HEK293 (cell line): ENCODE measurements at regions not wholly inside any gene's neighbourhood (a gene's known extent, or its start where the extent isn't known, plus 50 kb on each side); places are given as distances from the start of the nearest gene placed in this dataset.

Source experiments
- CTCF ChIA-PET: fragments of 350-600 bp; formaldehyde crosslinking; extraction: SDS; loops from one replicate; lab custom pipeline; 2021; ENCODE audit warnings: antibody characterized with exemption; lab: Yijun Ruan, JAX
- POLR2A ChIA-PET: fragments of 300-600 bp; formaldehyde crosslinking; extraction: SDS; loops from one replicate; lab custom pipeline; 2020; ENCODE audit warnings: antibody characterized with exemption, inconsistent platforms; lab: Yijun Ruan, JAX
- H3K27ac ChIP-seq: fragments of 200-500 bp; sonication (Bioruptor generic); 2 replicates; pipeline ENCODE4 v1.5.1; 2014; ENCODE audit warnings: low read depth, low read length, control low read depth, inconsistent platforms; ENCODE audit errors: extremely low read depth
- H3K36me3 ChIP-seq, 2 experiments: fragments of 200-500 bp in 1 of 2; sonication (Bioruptor generic) in 1 of 2; 1 replicate in 1 of 2; 2 replicates in 1 of 2; pipeline ENCODE4 v1.5.1; 2014 to 2017; ENCODE audit warnings: inconsistent platforms in 2 of 2, low read length in 2 of 2; ENCODE audit not compliant: control insufficient read depth in 2 of 2, insufficient read depth in 1 of 2
- H3K4me1 ChIP-seq: fragments of 200-500 bp; sonication (Bioruptor generic); 2 replicates; pipeline ENCODE4 v1.5.1; 2014; ENCODE audit warnings: mild to moderate bottlenecking, low read length, inconsistent platforms; ENCODE audit not compliant: control insufficient read depth, insufficient read depth
- H3K4me3 ChIP-seq: 2 replicates; pipeline ENCODE4 v1.5.1; 2011; ENCODE audit warnings: low read depth, mild to moderate bottlenecking, control low read depth, low read length, moderate library complexity
- H3K9me3 ChIP-seq: fragments of 200-500 bp; sonication (Bioruptor generic); 2 replicates; pipeline ENCODE4 v1.5.1; 2014; ENCODE audit warnings: low read depth, low read length, inconsistent platforms; ENCODE audit not compliant: control insufficient read depth, insufficient read depth
- FEZF1 ChIP-seq: fragments of 450-650 bp; formaldehyde crosslinking; IDR thresholded peaks from 2 replicates; pipeline ENCODE4 v1.5.1; 2016; ENCODE audit warnings: missing biosample characterization, missing genetic modification characterization
- GLIS1 ChIP-seq: fragments of 450-650 bp; formaldehyde crosslinking; IDR thresholded peaks from 2 replicates; pipeline ENCODE4 v1.5.1; 2016; ENCODE audit warnings: missing biosample characterization, missing genetic modification characterization
- GLIS2 ChIP-seq: fragments of 450-650 bp; formaldehyde crosslinking; IDR thresholded peaks from 2 replicates; pipeline ENCODE4 v1.5.1; 2016; ENCODE audit warnings: missing biosample characterization, missing genetic modification characterization
- MEIS1 ChIP-seq: sonication (generic); formaldehyde crosslinking; IDR thresholded peaks from 2 replicates; pipeline ENCODE4 v1.8.1; 2022; ENCODE audit warnings: missing genetic modification reagents, mild to moderate bottlenecking, borderline replicate concordance
- MZF1 ChIP-seq: fragments of 450-650 bp; formaldehyde crosslinking; IDR thresholded peaks from 2 replicates; pipeline ENCODE4 v1.5.1; 2017; ENCODE audit warnings: missing biosample characterization, missing genetic modification characterization, borderline replicate concordance
- SCRT2 ChIP-seq: fragments of 450-650 bp; formaldehyde crosslinking; IDR thresholded peaks from 2 replicates; pipeline ENCODE4 v1.5.1; 2016; ENCODE audit warnings: missing biosample characterization, missing genetic modification characterization
- WT1 ChIP-seq: fragments of 450-650 bp; formaldehyde crosslinking; IDR thresholded peaks from 2 replicates; pipeline ENCODE4 v1.5.1; 2016; ENCODE audit warnings: missing biosample characterization, missing genetic modification characterization
- ZBTB20 ChIP-seq: fragments of 450-650 bp; formaldehyde crosslinking; IDR thresholded peaks from 2 replicates; pipeline ENCODE4 v1.5.1; 2016; ENCODE audit warnings: missing biosample characterization, missing genetic modification characterization
- ZBTB48 ChIP-seq: fragments of 450-650 bp; formaldehyde crosslinking; IDR thresholded peaks from 2 replicates; pipeline ENCODE4 v1.5.1; 2016; ENCODE audit warnings: missing biosample characterization, missing genetic modification characterization
- ZNF121 ChIP-seq: fragments of 450-650 bp; formaldehyde crosslinking; IDR thresholded peaks from 2 replicates; pipeline ENCODE4 v1.5.1; 2016; ENCODE audit warnings: missing biosample characterization, missing genetic modification characterization
- ZNF140 ChIP-seq: fragments of 450-650 bp; formaldehyde crosslinking; IDR thresholded peaks from 2 replicates; pipeline ENCODE4 v1.5.1; 2016; ENCODE audit warnings: missing biosample characterization, missing genetic modification characterization
- ZNF155 ChIP-seq: fragments of 450-650 bp; formaldehyde crosslinking; IDR thresholded peaks from 2 replicates; pipeline ENCODE4 v1.5.1; 2016; ENCODE audit warnings: missing biosample characterization, missing genetic modification characterization
- ZNF274 ChIP-seq, 2 experiments: fragments of 200-500 bp in 1 of 2; fragments of 450-650 bp in 1 of 2; sonication (Bioruptor generic) in 1 of 2; formaldehyde crosslinking in 1 of 2; IDR thresholded peaks; 2 replicates each; pipeline versions ENCODE4 v1.5.1 to v1.6.1; 2014 to 2016; ENCODE audit warnings: borderline replicate concordance in 1 of 2, inconsistent platforms in 1 of 2, low read length in 1 of 2, missing biosample characterization in 1 of 2, missing genetic modification characterization in 1 of 2
- ZNF335 ChIP-seq: fragments of 450-650 bp; formaldehyde crosslinking; conservative IDR thresholded peaks from 2 replicates; pipeline ENCODE4 v1.5.1; 2016; ENCODE audit warnings: missing biosample characterization, missing genetic modification characterization
- ZNF423 ChIP-seq: fragments of 450-650 bp; formaldehyde crosslinking; IDR thresholded peaks from 2 replicates; pipeline ENCODE4 v1.5.1; 2016; ENCODE audit warnings: missing biosample characterization, missing genetic modification characterization
- ZNF501 ChIP-seq: fragments of 450-650 bp; formaldehyde crosslinking; IDR thresholded peaks from 2 replicates; pipeline ENCODE4 v1.5.1; 2016; ENCODE audit warnings: missing biosample characterization, missing genetic modification characterization
- ZNF596 ChIP-seq: fragments of 450-650 bp; IDR thresholded peaks from 2 replicates; pipeline ENCODE4 v1.5.0; 2018; ENCODE audit warnings: missing biosample characterization, mild to moderate bottlenecking, missing genetic modification characterization, moderate library complexity
- ZNF610 ChIP-seq: fragments of 450-650 bp; formaldehyde crosslinking; IDR thresholded peaks from 2 replicates; pipeline ENCODE4 v1.5.1; 2016; ENCODE audit warnings: missing biosample characterization, missing genetic modification characterization, borderline replicate concordance
- ZNF792 ChIP-seq: fragments of 450-650 bp; formaldehyde crosslinking; IDR thresholded peaks from 2 replicates; pipeline ENCODE4 v1.5.1; 2016; ENCODE audit warnings: missing biosample characterization, missing genetic modification characterization
- ZNF843 ChIP-seq: fragments of 450-650 bp; formaldehyde crosslinking; IDR thresholded peaks from 2 replicates; pipeline ENCODE4 v1.5.1; 2016; ENCODE audit warnings: missing biosample characterization, missing genetic modification characterization
- ZSCAN30 ChIP-seq: fragments of 450-650 bp; IDR thresholded peaks from 2 replicates; pipeline ENCODE4 v1.5.1; 2018; ENCODE audit warnings: missing biosample characterization, mild to moderate bottlenecking, missing genetic modification characterization, moderate library complexity
- ZXDB ChIP-seq: fragments of 450-650 bp; formaldehyde crosslinking; IDR thresholded peaks from 2 replicates; pipeline ENCODE4 v1.5.1; 2016; ENCODE audit warnings: missing biosample characterization, missing genetic modification characterization
- TF ChIP-seq, protein P1 (sequence below): fragments of 450-650 bp; formaldehyde crosslinking; IDR thresholded peaks from 2 replicates; pipeline ENCODE4 v1.5.1; 2017; ENCODE audit warnings: missing biosample characterization, missing genetic modification characterization
- TF ChIP-seq, protein P2 (sequence below): fragments of 450-650 bp; formaldehyde crosslinking; IDR thresholded peaks from 2 replicates; pipeline ENCODE4 v1.5.1; 2016; ENCODE audit warnings: missing biosample characterization, missing genetic modification characterization
- TF ChIP-seq, protein P3 (sequence below): fragments of 450-650 bp; formaldehyde crosslinking; IDR thresholded peaks from 2 replicates; pipeline ENCODE4 v1.5.1; 2016; ENCODE audit warnings: missing biosample characterization, missing genetic modification characterization
- TF ChIP-seq, protein P4 (sequence below): fragments of 450-650 bp; formaldehyde crosslinking; IDR thresholded peaks from 2 replicates; pipeline ENCODE4 v1.5.1; 2016; ENCODE audit warnings: missing biosample characterization, missing genetic modification characterization

DNA sequence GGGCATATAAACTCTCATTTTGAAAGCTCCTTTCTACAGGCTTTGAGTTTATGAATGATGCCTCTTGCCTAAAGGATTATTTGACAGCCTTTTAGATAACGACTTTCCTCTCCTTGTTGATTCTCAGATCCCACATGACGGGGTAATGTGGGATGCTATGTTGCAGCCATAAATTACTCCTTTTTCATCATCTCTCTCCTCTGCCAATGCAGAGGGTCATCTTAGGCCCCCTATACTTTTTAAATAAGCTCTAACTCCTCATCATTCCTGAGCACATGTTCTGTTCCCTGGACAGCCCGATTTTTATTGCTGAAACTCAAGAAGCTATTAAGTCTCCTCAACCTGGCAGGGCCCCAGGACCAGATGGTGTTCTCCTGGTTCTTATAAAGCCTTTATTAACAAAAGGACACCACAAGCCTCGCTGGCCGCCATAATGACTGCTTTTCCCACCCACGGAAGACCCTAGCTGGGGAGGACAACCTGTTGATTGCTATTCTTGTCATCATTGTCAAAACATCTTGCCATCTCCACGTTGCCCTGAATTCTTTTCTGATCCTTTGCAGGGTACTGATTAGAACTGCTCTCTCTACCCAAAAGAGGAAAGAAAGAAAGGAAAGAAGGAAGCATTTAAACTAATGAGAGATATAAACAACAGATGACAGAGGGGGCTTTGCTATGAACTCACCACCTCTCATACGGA is 150.7 kb downstream of the DHX15 start:
- H3K9me3 ChIP-seq, result no peaks in the 10 kb centered on the region
- CTCF ChIA-PET, result no interaction called here
- H3K4me1 ChIP-seq, result no peaks in the 10 kb centered on the region; the same call in 1 of the 2 replicates
- H3K27ac ChIP-seq, result no peak overlapping the region
- H3K36me3 ChIP-seq, result no peaks in the 10 kb centered on the region
- POLR2A ChIA-PET, result no interaction called here
- no peak overlapping the region for H3K4me3 ChIP-seq
- TF ChIP-seq GLIS1 (peak; percentile 93), ZNF610 (no peak), MZF1 (tag by site-specific recombination) (peak; percentile 59; the same call in 1 of the 2 replicates), ZNF843 (tag by site-specific recombination) (peak; percentile 89), ZNF423 (tag by site-specific recombination) (0 out of 2 replicates have a peak, but pooled peaks have one; percentile 30), ZNF140 (tag by site-specific recombination) (no peak), ZSCAN30 (0 out of 2 replicates have a peak, but pooled peaks have one; percentile 28), WT1 (tag by site-specific recombination) (peak; percentile 58; the same call in 1 of the 2 replicates), ZBTB20 (tag by site-specific recombination) (peak; percentile 53; the same call in 1 of the 2 replicates), ZNF792 (tag by site-specific recombination) (no peak), MEIS1 (CRISPR knock-in tag) (no peak), GLIS2 (tag by site-specific recombination) (0 out of 2 replicates have a peak, but pooled peaks have one; percentile 28), SCRT2 (peak; percentile 90), ZNF121 (no peak), ZNF155 (tag by site-specific recombination) (no peak), ZBTB48 (tag by site-specific recombination) (peak; percentile 13; the same call in 1 of the 2 replicates), ZNF596 (tag by site-specific recombination) (no peak), ZNF501 (peak; percentile 42; the same call in 1 of the 2 replicates), ZXDB (peak; percentile 38; the same call in 1 of the 2 replicates), FEZF1 (peak; percentile 90), ZNF335 (tag by site-specific recombination) (peak; percentile 53), ZNF274 (IDR thresholded peaks at IDR 0.05; ENCODE audit: low read length) (no peak), ZNF274 (tag by site-specific recombination; IDR thresholded peaks at IDR 0.05; ENCODE audit: borderline replicate concordance) (no peak)
- TF ChIP-seq, protein P1, sequence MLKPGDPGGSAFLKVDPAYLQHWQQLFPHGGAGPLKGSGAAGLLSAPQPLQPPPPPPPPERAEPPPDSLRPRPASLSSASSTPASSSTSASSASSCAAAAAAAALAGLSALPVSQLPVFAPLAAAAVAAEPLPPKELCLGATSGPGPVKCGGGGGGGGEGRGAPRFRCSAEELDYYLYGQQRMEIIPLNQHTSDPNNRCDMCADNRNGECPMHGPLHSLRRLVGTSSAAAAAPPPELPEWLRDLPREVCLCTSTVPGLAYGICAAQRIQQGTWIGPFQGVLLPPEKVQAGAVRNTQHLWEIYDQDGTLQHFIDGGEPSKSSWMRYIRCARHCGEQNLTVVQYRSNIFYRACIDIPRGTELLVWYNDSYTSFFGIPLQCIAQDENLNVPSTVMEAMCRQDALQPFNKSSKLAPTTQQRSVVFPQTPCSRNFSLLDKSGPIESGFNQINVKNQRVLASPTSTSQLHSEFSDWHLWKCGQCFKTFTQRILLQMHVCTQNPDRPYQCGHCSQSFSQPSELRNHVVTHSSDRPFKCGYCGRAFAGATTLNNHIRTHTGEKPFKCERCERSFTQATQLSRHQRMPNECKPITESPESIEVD (tag by site-specific recombination), result peak; percentile 69
- TF ChIP-seq, protein P2, sequence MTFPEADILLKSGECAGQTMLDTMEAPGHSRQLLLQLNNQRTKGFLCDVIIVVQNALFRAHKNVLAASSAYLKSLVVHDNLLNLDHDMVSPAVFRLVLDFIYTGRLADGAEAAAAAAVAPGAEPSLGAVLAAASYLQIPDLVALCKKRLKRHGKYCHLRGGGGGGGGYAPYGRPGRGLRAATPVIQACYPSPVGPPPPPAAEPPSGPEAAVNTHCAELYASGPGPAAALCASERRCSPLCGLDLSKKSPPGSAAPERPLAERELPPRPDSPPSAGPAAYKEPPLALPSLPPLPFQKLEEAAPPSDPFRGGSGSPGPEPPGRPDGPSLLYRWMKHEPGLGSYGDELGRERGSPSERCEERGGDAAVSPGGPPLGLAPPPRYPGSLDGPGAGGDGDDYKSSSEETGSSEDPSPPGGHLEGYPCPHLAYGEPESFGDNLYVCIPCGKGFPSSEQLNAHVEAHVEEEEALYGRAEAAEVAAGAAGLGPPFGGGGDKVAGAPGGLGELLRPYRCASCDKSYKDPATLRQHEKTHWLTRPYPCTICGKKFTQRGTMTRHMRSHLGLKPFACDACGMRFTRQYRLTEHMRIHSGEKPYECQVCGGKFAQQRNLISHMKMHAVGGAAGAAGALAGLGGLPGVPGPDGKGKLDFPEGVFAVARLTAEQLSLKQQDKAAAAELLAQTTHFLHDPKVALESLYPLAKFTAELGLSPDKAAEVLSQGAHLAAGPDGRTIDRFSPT (tag by site-specific recombination), result no peak
- TF ChIP-seq, protein P3, sequence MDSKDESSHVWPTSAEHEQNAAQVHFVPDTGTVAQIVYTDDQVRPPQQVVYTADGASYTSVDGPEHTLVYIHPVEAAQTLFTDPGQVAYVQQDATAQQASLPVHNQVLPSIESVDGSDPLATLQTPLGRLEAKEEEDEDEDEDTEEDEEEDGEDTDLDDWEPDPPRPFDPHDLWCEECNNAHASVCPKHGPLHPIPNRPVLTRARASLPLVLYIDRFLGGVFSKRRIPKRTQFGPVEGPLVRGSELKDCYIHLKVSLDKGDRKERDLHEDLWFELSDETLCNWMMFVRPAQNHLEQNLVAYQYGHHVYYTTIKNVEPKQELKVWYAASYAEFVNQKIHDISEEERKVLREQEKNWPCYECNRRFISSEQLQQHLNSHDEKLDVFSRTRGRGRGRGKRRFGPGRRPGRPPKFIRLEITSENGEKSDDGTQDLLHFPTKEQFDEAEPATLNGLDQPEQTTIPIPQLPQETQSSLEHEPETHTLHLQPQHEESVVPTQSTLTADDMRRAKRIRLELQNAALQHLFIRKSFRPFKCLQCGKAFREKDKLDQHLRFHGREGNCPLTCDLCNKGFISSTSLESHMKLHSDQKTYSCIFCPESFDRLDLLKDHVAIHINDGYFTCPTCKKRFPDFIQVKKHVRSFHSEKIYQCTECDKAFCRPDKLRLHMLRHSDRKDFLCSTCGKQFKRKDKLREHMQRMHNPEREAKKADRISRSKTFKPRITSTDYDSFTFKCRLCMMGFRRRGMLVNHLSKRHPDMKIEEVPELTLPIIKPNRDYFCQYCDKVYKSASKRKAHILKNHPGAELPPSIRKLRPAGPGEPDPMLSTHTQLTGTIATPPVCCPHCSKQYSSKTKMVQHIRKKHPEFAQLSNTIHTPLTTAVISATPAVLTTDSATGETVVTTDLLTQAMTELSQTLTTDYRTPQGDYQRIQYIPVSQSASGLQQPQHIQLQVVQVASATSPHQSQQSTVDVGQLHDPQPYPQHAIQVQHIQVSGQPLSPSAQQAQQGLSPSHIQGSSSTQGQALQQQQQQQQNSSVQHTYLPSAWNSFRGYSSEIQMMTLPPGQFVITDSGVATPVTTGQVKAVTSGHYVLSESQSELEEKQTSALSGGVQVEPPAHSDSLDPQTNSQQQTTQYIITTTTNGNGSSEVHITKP, result no peak
- TF ChIP-seq, protein P4, sequence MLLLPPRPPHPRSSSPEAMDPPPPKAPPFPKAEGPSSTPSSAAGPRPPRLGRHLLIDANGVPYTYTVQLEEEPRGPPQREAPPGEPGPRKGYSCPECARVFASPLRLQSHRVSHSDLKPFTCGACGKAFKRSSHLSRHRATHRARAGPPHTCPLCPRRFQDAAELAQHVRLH (tag by site-specific recombination), result peak; percentile 56; the same call in 1 of the 2 replicates
